ENCODE measurements at regions not wholly inside any gene's neighbourhood (a gene's known extent, or its start where the extent isn't known, plus 50 kb on each side); places are given as distances from the start of the nearest gene placed in this dataset.
"Not testable (repeated sequence)": the region's sequence is repeated elsewhere in the genome, so short reads cannot be mapped to it uniquely, and the experiment has no call there.

DNA sequence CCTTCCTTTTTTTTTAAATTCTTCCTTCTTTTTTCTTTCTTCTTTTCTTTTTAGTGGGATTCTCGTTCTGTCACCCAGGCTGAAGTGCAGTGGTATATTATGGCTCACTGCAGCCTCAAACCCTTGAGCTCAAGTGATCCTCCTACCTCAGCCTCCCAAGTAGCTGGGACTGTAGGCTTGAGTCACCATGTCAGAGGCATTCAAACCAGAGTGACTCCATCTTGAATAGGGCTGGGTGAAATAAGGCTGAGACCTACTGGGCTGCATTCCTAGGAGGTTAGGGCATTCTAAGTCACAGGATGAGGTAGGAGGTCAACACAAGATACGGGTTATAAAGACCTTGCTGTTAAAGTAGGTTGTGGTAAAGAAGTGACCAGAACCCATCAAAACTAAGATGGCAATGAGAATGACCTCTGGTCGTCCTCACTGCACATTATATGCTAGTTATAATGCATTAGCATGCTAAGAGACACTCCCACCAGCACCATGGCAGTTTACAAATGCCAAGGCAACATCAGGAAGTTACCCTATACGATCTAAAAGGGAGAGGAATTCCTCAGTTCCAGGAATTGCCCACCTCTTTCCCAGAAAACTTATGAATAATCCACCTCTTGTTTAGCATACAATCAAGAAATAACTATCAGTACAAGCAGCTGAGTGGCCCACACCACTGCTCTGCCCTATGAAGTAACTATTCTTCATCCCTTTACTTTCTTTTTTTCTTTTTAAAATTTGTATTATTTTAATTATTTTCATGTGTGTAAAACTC is 99.0 kb upstream of the ITGB1 start:
- no peaks in the 10 kb centered on the region for H3K9me3 ChIP-seq (ENCODE audit: control insufficient read depth, insufficient read depth, low read length)
- 100% methylated on average over 1 of the region's 4 CpGs for WGBS (ENCODE audit: insufficient coverage)
- no peaks in the 10 kb centered on the region for H3K36me3 ChIP-seq (ENCODE audit: control insufficient read depth, insufficient read depth, low read length)
- H3K4me3 ChIP-seq (ENCODE audit: low read depth, low read length): no peak overlapping the region
- H3K27me3 ChIP-seq (ENCODE audit: control insufficient read depth, insufficient read depth, low read length): no peaks in the 10 kb centered on the region
- H3K4me1 ChIP-seq (ENCODE audit: control insufficient read depth, insufficient read depth, low read length): no peaks in the 10 kb centered on the region
- H3K27ac ChIP-seq (ENCODE audit: low read depth, low read length): no peak overlapping the region
- no peak for DNase-seq (ENCODE audit: low read depth in 4 of 6, low spot score in 6 of 6)

- Histone ChIP-seq H3K27ac (ENCODE audit: low read depth, low read length) (no peak overlapping the region), H3K36me3 (ENCODE audit: control insufficient read depth, insufficient read depth, low read length) (no peaks in the 10 kb centered on the region), H3K9me3 (ENCODE audit: control insufficient read depth, insufficient read depth, low read length) (no peaks in the 10 kb centered on the region), H3K27me3 (ENCODE audit: control insufficient read depth, insufficient read depth, low read length) (no peaks in the 10 kb centered on the region), H3K4me1 (ENCODE audit: control insufficient read depth, insufficient read depth, low read length) (no peaks in the 10 kb centered on the region), H3K4me3 (ENCODE audit: low read depth, low read length) (no peak overlapping the region)
- no peak for DNase-seq (ENCODE audit: low read depth in 4 of 6, low spot score in 6 of 6)
These were observed 97.6 kb upstream of the ITGB1 start for GRCh38 chr10:33055625-33056024.

DNA sequence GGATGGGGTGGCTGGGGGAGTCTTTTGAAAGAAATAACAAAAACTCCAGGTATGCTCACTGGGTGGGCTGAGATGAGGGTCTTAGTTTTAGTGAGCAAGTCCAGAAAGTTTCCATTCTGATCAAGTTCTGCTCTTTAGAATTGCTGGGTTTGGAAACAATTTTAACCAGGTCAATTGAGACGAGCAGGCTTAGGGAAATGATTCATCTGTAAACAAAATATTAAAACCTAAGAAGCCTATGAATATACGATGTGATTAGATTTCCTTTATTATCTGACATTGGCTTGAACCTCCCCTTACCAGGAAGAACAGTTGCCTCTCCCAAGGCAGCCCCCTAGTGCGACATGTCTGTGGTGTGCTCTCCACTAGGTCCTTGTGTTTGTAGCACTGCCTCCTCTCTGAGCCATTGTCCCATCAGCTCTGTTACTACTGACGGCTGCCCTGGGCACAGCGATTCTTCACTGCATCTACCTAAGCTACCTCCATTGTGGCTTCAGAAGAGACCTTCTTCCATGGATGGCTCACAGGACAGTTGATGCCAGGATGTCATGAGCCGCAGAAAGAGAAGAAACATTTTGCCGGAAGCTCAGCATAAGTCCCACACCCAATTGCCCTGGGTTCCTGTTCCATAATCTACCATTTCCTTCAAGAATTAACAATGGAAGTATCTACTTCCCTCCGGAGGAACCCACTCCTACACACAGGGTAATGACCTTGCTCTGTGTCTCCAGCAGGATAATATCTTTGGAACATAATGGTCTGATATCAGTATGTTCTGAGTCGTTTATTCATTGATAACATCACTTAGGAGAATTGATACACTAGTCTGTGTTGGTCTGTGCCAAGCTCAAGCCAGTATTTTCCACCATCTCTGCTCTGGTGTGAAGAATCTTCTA is 95.1 kb upstream of the ITGB1 start:
- Histone ChIP-seq H3K4me3 (ENCODE audit: low read depth, low read length) (no peak overlapping the region), H3K4me1 (ENCODE audit: control insufficient read depth, insufficient read depth, low read length) (no peaks in the 10 kb centered on the region), H3K36me3 (ENCODE audit: control insufficient read depth, insufficient read depth, low read length) (no peaks in the 10 kb centered on the region), H3K27ac (ENCODE audit: low read depth, low read length) (no peak overlapping the region), H3K9me3 (ENCODE audit: control insufficient read depth, insufficient read depth, low read length) (no peaks in the 10 kb centered on the region), H3K27me3 (ENCODE audit: control insufficient read depth, insufficient read depth, low read length) (no peaks in the 10 kb centered on the region)
- 100% methylated on average over 4 of the region's 9 CpGs for WGBS (ENCODE audit: insufficient coverage)
- no peak for DNase-seq (ENCODE audit: low read depth in 4 of 6, low spot score in 6 of 6)

DNA sequence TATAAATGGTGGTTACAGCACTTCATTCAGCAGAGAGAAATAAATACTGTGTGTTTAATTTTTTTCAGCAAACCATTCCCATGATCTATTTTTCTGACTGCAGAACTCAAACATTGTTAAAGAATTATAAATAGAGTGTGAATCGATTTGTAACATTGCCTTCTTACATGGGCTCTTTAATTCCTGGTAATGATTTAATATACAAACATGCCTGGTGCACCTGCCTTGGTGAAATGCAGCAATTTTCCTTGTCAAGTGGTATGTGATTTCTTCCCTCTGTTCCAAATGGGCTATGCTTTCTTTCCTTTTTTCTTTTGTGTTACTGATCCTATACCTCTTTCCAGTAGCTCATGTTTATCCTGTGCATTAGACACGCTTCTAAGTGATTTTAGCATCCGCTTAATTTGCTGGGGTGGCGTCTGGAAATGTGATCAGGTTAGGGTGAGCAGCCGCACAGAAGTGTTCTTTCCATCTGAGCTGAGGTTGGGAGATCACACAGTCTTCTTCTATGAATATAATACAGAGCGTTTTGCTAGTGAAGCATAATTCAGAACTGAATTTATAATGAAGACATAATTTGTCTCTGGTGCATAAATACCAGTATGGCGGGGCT is 94.3 kb upstream of the ITGB1 start:
- Histone ChIP-seq H3K36me3 (ENCODE audit: control insufficient read depth, insufficient read depth, low read length) (no peaks in the 10 kb centered on the region), H3K27ac (ENCODE audit: low read depth, low read length) (no peak overlapping the region), H3K4me1 (ENCODE audit: control insufficient read depth, insufficient read depth, low read length) (no peaks in the 10 kb centered on the region), H3K27me3 (ENCODE audit: control insufficient read depth, insufficient read depth, low read length) (no peaks in the 10 kb centered on the region), H3K4me3 (ENCODE audit: low read depth, low read length) (no peak overlapping the region), H3K9me3 (ENCODE audit: control insufficient read depth, insufficient read depth, low read length) (no peaks in the 10 kb centered on the region)
- WGBS (ENCODE audit: insufficient coverage): 20% methylated on average over 2 of the region's 7 CpGs
- peak in 1 of 6 donors; percentile 60 for DNase-seq (ENCODE audit: low read depth in 4 of 6, low spot score in 6 of 6)

GRCh38 chr10:33049963-33050920 is 92.2 kb upstream of the ITGB1 start:
- 89% methylated on average over 16 of the region's 33 CpGs for WGBS (ENCODE audit: insufficient coverage)
- not testable (repeated sequence) for H3K9me3 ChIP-seq (ENCODE audit: control insufficient read depth, insufficient read depth, low read length); H3K27ac ChIP-seq (ENCODE audit: low read depth, low read length); H3K4me3 ChIP-seq (ENCODE audit: low read depth, low read length); DNase-seq (ENCODE audit: low read depth in 4 of 6, low spot score in 6 of 6); H3K36me3 ChIP-seq (ENCODE audit: control insufficient read depth, insufficient read depth, low read length); H3K27me3 ChIP-seq (ENCODE audit: control insufficient read depth, insufficient read depth, low read length); H3K4me1 ChIP-seq (ENCODE audit: control insufficient read depth, insufficient read depth, low read length)

GRCh38 chr10:33048223-33048622 is 90.2 kb upstream of the ITGB1 start:
- DNase-seq (ENCODE audit: low read depth in 4 of 6, low spot score in 6 of 6): no peak
- no peaks in the 10 kb centered on the region for H3K27me3 ChIP-seq (ENCODE audit: control insufficient read depth, insufficient read depth, low read length)
- WGBS (ENCODE audit: insufficient coverage): 93% methylated on average over 2 of the region's 5 CpGs

GRCh38 chr10:33047655-33048054 is 89.6 kb upstream of the ITGB1 start:
- 100% methylated on average over 1 of the region's 1 CpG for WGBS (ENCODE audit: insufficient coverage)
- H3K27ac ChIP-seq (ENCODE audit: low read depth, low read length): no peak overlapping the region

More at GRCh38 chr10:33048223-33048622, 90.2 kb upstream of the ITGB1 start:
- Histone ChIP-seq H3K4me1 (ENCODE audit: control insufficient read depth, insufficient read depth, low read length) (no peaks in the 10 kb centered on the region), H3K4me3 (ENCODE audit: low read depth, low read length) (no peak overlapping the region), H3K9me3 (ENCODE audit: control insufficient read depth, insufficient read depth, low read length) (no peaks in the 10 kb centered on the region), H3K27ac (ENCODE audit: low read depth, low read length) (no peak overlapping the region), H3K36me3 (ENCODE audit: control insufficient read depth, insufficient read depth, low read length) (no peaks in the 10 kb centered on the region)

DNA sequence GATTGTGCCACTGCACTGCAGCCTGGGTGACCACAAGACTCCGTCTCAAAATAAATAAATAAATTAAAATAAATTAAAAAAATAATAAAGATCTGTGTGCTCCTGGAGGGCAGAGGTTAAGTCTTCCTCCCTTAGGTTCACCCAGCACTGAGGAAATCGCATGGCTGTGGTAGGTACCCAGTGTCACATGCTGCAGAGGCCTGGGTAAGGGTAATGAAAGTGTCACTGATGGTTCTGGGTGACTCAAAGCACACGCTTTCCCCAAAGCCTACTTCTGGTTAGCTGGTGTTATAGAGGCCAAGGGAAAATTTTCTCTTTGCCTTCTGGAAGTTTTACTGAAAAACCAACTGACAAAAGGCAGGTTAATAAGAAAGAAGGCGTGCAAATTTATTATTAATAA is 88.8 kb upstream of the ITGB1 start:
- WGBS (ENCODE audit: insufficient coverage): no CpG with 5 or more reads among the region's 4 CpGs
- Histone ChIP-seq H3K4me1 (ENCODE audit: control insufficient read depth, insufficient read depth, low read length) (peaks cover 3% of the 10 kb centered on the region), H3K36me3 (ENCODE audit: control insufficient read depth, insufficient read depth, low read length) (no peaks in the 10 kb centered on the region), H3K27ac (ENCODE audit: low read depth, low read length) (no peak overlapping the region), H3K9me3 (ENCODE audit: control insufficient read depth, insufficient read depth, low read length) (no peaks in the 10 kb centered on the region), H3K27me3 (ENCODE audit: control insufficient read depth, insufficient read depth, low read length) (no peaks in the 10 kb centered on the region), H3K4me3 (ENCODE audit: low read depth, low read length) (no peak overlapping the region)
- no peak for DNase-seq (ENCODE audit: low read depth in 4 of 6, low spot score in 6 of 6)

More at GRCh38 chr10:33047655-33048054, 89.6 kb upstream of the ITGB1 start:
- Histone ChIP-seq H3K4me3 (ENCODE audit: low read depth, low read length) (no peak overlapping the region), H3K9me3 (ENCODE audit: control insufficient read depth, insufficient read depth, low read length) (no peaks in the 10 kb centered on the region), H3K4me1 (ENCODE audit: control insufficient read depth, insufficient read depth, low read length) (no peaks in the 10 kb centered on the region), H3K36me3 (ENCODE audit: control insufficient read depth, insufficient read depth, low read length) (no peaks in the 10 kb centered on the region), H3K27me3 (ENCODE audit: control insufficient read depth, insufficient read depth, low read length) (no peaks in the 10 kb centered on the region)
- DNase-seq (ENCODE audit: low read depth in 4 of 6, low spot score in 6 of 6): peak in 1 of 6 donors; percentile 22

- H3K27ac ChIP-seq (ENCODE audit: low read depth, low read length): no peak overlapping the region
- no peak overlapping the region for H3K4me3 ChIP-seq (ENCODE audit: low read depth, low read length)
- H3K4me1 ChIP-seq (ENCODE audit: control insufficient read depth, insufficient read depth, low read length): peaks cover 5% of the 10 kb centered on the region
- H3K27me3 ChIP-seq (ENCODE audit: control insufficient read depth, insufficient read depth, low read length): no peaks in the 10 kb centered on the region
- no peaks in the 10 kb centered on the region for H3K9me3 ChIP-seq (ENCODE audit: control insufficient read depth, insufficient read depth, low read length)
- DNase-seq (ENCODE audit: low read depth in 4 of 6, low spot score in 6 of 6): no peak
- 60% methylated on average over 1 of the region's 2 CpGs for WGBS (ENCODE audit: insufficient coverage)
- H3K36me3 ChIP-seq (ENCODE audit: control insufficient read depth, insufficient read depth, low read length): no peaks in the 10 kb centered on the region
These were observed 87.4 kb upstream of the ITGB1 start for GRCh38 chr10:33045421-33045820.
